ENCODE measurements at regions not wholly inside any gene's neighbourhood (a gene's known extent, or its start where the extent isn't known, plus 50 kb on each side); places are given as distances from the start of the nearest gene placed in this dataset.

DNA sequence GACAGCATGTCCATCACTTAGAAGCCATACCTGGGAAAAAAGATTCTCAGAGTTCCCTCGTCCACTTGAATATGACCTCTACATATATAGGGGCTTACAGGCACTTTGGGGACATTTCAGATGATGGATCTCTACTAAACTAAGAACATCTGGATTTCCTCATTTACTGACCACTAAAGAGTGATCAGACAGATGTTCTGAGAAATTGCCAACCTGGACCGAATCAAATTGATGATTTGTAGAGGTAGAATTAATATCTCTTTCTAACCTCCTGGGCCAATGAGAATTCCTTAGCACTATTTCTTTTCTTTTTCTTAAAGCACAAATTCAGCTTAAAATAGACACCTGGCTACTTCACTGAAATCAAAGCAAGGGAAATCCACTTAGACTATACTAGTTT is 422.7 kb downstream of the MTRR start:
- intact Hi-C loops (cut with DNase I): no loop called here
- TF ChIP-seq POLR2A (IDR thresholded peaks at IDR 0.05) (no peak), POLR2AphosphoS5 (IDR thresholded peaks at IDR 0.05; ENCODE audit: insufficient read depth in 1 of 2, low read depth in 1 of 2) (no peak)
- TF ChIP-seq, protein P1, sequence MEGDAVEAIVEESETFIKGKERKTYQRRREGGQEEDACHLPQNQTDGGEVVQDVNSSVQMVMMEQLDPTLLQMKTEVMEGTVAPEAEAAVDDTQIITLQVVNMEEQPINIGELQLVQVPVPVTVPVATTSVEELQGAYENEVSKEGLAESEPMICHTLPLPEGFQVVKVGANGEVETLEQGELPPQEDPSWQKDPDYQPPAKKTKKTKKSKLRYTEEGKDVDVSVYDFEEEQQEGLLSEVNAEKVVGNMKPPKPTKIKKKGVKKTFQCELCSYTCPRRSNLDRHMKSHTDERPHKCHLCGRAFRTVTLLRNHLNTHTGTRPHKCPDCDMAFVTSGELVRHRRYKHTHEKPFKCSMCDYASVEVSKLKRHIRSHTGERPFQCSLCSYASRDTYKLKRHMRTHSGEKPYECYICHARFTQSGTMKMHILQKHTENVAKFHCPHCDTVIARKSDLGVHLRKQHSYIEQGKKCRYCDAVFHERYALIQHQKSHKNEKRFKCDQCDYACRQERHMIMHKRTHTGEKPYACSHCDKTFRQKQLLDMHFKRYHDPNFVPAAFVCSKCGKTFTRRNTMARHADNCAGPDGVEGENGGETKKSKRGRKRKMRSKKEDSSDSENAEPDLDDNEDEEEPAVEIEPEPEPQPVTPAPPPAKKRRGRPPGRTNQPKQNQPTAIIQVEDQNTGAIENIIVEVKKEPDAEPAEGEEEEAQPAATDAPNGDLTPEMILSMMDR (IDR thresholded peaks at IDR 0.05): no peak
- Histone ChIP-seq H3K9me3 (no peaks in the 10 kb centered on the region), H3K4me1 (no peaks in the 10 kb centered on the region), H3K27ac (no peak overlapping the region), H3K27me3 (no peaks in the 10 kb centered on the region), H3K4me3 (no peak overlapping the region), H3K36me3 (no peaks in the 10 kb centered on the region)
- DNase-seq (ENCODE audit: extremely low spot score in 2 of 2): no peak

GRCh38 chr5:8295141-8295540 is 426.2 kb downstream of the MTRR start:
- no peaks in the 10 kb centered on the region for H3K9me3 ChIP-seq
- TF ChIP-seq, protein P1 (IDR thresholded peaks at IDR 0.05): no peak
- no peak for TF ChIP-seq POLR2AphosphoS5 (IDR thresholded peaks at IDR 0.05; ENCODE audit: insufficient read depth in 1 of 2, low read depth in 1 of 2)
- no peak for TF ChIP-seq POLR2A (IDR thresholded peaks at IDR 0.05)
- DNase-seq (ENCODE audit: extremely low spot score in 2 of 2): no peak
- no peaks in the 10 kb centered on the region for H3K27me3 ChIP-seq
- no peak overlapping the region for H3K27ac ChIP-seq
- H3K4me3 ChIP-seq: no peak overlapping the region
- intact Hi-C loops (cut with DNase I): no loop called here
- H3K4me1 ChIP-seq: no peaks in the 10 kb centered on the region
- H3K36me3 ChIP-seq: no peaks in the 10 kb centered on the region

DNA sequence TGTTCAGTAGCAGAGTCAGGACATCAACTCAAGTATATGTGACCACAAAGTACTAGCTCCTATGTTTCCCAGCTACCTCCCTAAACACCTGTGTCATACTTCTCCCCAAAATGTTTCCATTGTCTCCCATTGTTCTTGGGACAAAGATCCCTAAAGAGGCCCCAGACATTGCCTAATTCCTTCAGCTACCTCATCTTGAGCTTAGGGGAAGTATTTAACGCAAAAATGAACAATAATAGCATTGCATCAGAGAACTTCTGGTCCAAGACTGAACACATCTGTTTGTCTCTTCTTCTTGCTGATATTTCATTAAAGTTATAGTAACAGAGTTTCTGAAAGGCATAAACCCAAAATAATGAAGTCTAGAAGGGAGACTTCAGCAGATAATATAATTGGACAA is 430.8 kb downstream of the MTRR start:
- H3K4me1 ChIP-seq: no peaks in the 10 kb centered on the region
- TF ChIP-seq, protein P1 (IDR thresholded peaks at IDR 0.05): no peak
- TF ChIP-seq POLR2AphosphoS5 (IDR thresholded peaks at IDR 0.05; ENCODE audit: insufficient read depth in 1 of 2, low read depth in 1 of 2): no peak
- TF ChIP-seq POLR2A (IDR thresholded peaks at IDR 0.05): no peak
- no peaks in the 10 kb centered on the region for H3K36me3 ChIP-seq
- H3K9me3 ChIP-seq: no peaks in the 10 kb centered on the region
- intact Hi-C loops (cut with DNase I): no loop called here
- no peaks in the 10 kb centered on the region for H3K27me3 ChIP-seq
- H3K27ac ChIP-seq: no peak overlapping the region
- H3K4me3 ChIP-seq: no peak overlapping the region
- DNase-seq (ENCODE audit: extremely low spot score in 2 of 2): no peak

GRCh38 chr5:8304341-8304740 is 435.4 kb downstream of the MTRR start:
- intact Hi-C loops (cut with DNase I): no loop called here
- Histone ChIP-seq H3K27ac (no peak overlapping the region), H3K27me3 (no peaks in the 10 kb centered on the region), H3K4me1 (no peaks in the 10 kb centered on the region), H3K36me3 (no peaks in the 10 kb centered on the region), H3K9me3 (no peaks in the 10 kb centered on the region), H3K4me3 (no peak overlapping the region)
- no peak for DNase-seq (ENCODE audit: extremely low spot score in 2 of 2)
- TF ChIP-seq, protein P1 (IDR thresholded peaks at IDR 0.05): no peak
- TF ChIP-seq POLR2A (IDR thresholded peaks at IDR 0.05): no peak
- TF ChIP-seq POLR2AphosphoS5 (IDR thresholded peaks at IDR 0.05; ENCODE audit: insufficient read depth in 1 of 2, low read depth in 1 of 2): no peak

GRCh38 chr5:8306288-8306896 is 437.4 kb downstream of the MTRR start:
- no peak for DNase-seq (ENCODE audit: extremely low spot score in 2 of 2)
- Histone ChIP-seq H3K36me3 (no peaks in the 10 kb centered on the region), H3K27me3 (no peaks in the 10 kb centered on the region), H3K4me3 (no peak overlapping the region), H3K4me1 (no peaks in the 10 kb centered on the region), H3K27ac (no peak overlapping the region), H3K9me3 (no peaks in the 10 kb centered on the region)
- intact Hi-C loops (cut with DNase I): no loop called here
- TF ChIP-seq POLR2A (IDR thresholded peaks at IDR 0.05) (no peak), POLR2AphosphoS5 (IDR thresholded peaks at IDR 0.05; ENCODE audit: insufficient read depth in 1 of 2, low read depth in 1 of 2) (no peak)
- TF ChIP-seq, protein P1 (IDR thresholded peaks at IDR 0.05): no peak
